ENCODE measurements at regions not wholly inside any gene's neighbourhood (a gene's known extent, or its start where the extent isn't known, plus 50 kb on each side); places are given as distances from the start of the nearest gene placed in this dataset.

GRCh38 chr5:33343676-33344327, 97.0 kb upstream of the TARS1 start:
- H3K27ac ChIP-seq (ENCODE audit: low read length): no peak overlapping the region
- H3K4me2 ChIP-seq (ENCODE audit: low read depth, low read length): no peak overlapping the region
- H3K4me1 ChIP-seq (ENCODE audit: low read length): no peaks in the 10 kb centered on the region
- H3K4me3 ChIP-seq (ENCODE audit: low read length): no peak overlapping the region
- H3K79me2 ChIP-seq (ENCODE audit: low read length): no peaks in the 10 kb centered on the region
- DNase-seq: no peak
- no peaks in the 10 kb centered on the region for H3K9me3 ChIP-seq (replicated peaks; ENCODE audit: insufficient read depth, low read length)
- no peaks in the 10 kb centered on the region for H3F3A ChIP-seq (ENCODE audit: insufficient read depth, low read length)
- H3K9ac ChIP-seq (ENCODE audit: low read length): no peak overlapping the region
- TF ChIP-seq, protein P1, sequence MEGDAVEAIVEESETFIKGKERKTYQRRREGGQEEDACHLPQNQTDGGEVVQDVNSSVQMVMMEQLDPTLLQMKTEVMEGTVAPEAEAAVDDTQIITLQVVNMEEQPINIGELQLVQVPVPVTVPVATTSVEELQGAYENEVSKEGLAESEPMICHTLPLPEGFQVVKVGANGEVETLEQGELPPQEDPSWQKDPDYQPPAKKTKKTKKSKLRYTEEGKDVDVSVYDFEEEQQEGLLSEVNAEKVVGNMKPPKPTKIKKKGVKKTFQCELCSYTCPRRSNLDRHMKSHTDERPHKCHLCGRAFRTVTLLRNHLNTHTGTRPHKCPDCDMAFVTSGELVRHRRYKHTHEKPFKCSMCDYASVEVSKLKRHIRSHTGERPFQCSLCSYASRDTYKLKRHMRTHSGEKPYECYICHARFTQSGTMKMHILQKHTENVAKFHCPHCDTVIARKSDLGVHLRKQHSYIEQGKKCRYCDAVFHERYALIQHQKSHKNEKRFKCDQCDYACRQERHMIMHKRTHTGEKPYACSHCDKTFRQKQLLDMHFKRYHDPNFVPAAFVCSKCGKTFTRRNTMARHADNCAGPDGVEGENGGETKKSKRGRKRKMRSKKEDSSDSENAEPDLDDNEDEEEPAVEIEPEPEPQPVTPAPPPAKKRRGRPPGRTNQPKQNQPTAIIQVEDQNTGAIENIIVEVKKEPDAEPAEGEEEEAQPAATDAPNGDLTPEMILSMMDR (IDR thresholded peaks at IDR 0.05; ENCODE audit: low read length): no peak
- H4K20me1 ChIP-seq (ENCODE audit: insufficient read depth, low read length): no peaks in the 10 kb centered on the region
- H3K36me3 ChIP-seq (replicated peaks; ENCODE audit: insufficient read depth, low read length): no peaks in the 10 kb centered on the region
- no peak overlapping the region for H2AFZ ChIP-seq (ENCODE audit: low read length)
- H3K9me2 ChIP-seq (replicated peaks; ENCODE audit: insufficient read depth, low read length): no peaks in the 10 kb centered on the region
- H3K27me3 ChIP-seq (replicated peaks; ENCODE audit: insufficient read depth, low read length): no peaks in the 10 kb centered on the region

- no peaks in the 10 kb centered on the region for H3K27me3 ChIP-seq (replicated peaks; ENCODE audit: insufficient read depth, low read length)
- no peak overlapping the region for H2AFZ ChIP-seq (ENCODE audit: low read length)
- H4K20me1 ChIP-seq (ENCODE audit: insufficient read depth, low read length): no peaks in the 10 kb centered on the region
- TF ChIP-seq EZH2phosphoT487 (IDR thresholded peaks at IDR 0.05; ENCODE audit: low read length): no peak
- TF ChIP-seq, protein P1 (IDR thresholded peaks at IDR 0.05; ENCODE audit: low read length): no peak
- no peak for TF ChIP-seq EZH2 (optimal IDR thresholded peaks at IDR 0.05; ENCODE audit: low read depth, low read length)
- H3K9me3 ChIP-seq (replicated peaks; ENCODE audit: insufficient read depth, low read length): no peaks in the 10 kb centered on the region
- H3K4me2 ChIP-seq (ENCODE audit: low read depth, low read length): no peak overlapping the region
- H3K9ac ChIP-seq (ENCODE audit: low read length): no peak overlapping the region
- H3K4me3 ChIP-seq (ENCODE audit: low read length): no peak overlapping the region
- no peaks in the 10 kb centered on the region for H3K9me2 ChIP-seq (replicated peaks; ENCODE audit: insufficient read depth, low read length)
- no peaks in the 10 kb centered on the region for H3K79me2 ChIP-seq (ENCODE audit: low read length)
- H3K4me1 ChIP-seq (ENCODE audit: low read length): no peaks in the 10 kb centered on the region
- H3F3A ChIP-seq (ENCODE audit: insufficient read depth, low read length): no peaks in the 10 kb centered on the region
- DNase-seq: peak; percentile 24
- H3K27ac ChIP-seq (ENCODE audit: low read length): no peak overlapping the region
- H3K36me3 ChIP-seq (replicated peaks; ENCODE audit: insufficient read depth, low read length): no peaks in the 10 kb centered on the region
Measured at GRCh38 chr5:33346534-33346933, 94.2 kb upstream of the TARS1 start.

- no peaks in the 10 kb centered on the region for H3K9me2 ChIP-seq (replicated peaks; ENCODE audit: insufficient read depth, low read length)
- H3K9me3 ChIP-seq (replicated peaks; ENCODE audit: insufficient read depth, low read length): no peaks in the 10 kb centered on the region
- H2AFZ ChIP-seq (ENCODE audit: low read length): no peak overlapping the region
- no peaks in the 10 kb centered on the region for H3K4me1 ChIP-seq (ENCODE audit: low read length)
- no peak overlapping the region for H3K9ac ChIP-seq (ENCODE audit: low read length)
- no peak overlapping the region for H3K4me2 ChIP-seq (ENCODE audit: low read depth, low read length)
- no peak overlapping the region for H3K27ac ChIP-seq (ENCODE audit: low read length)
- H3K27me3 ChIP-seq (replicated peaks; ENCODE audit: insufficient read depth, low read length): no peaks in the 10 kb centered on the region
- TF ChIP-seq EZH2phosphoT487 (IDR thresholded peaks at IDR 0.05; ENCODE audit: low read length): no peak
- no peak for TF ChIP-seq EZH2 (optimal IDR thresholded peaks at IDR 0.05; ENCODE audit: low read depth, low read length)
- TF ChIP-seq, protein P1 (IDR thresholded peaks at IDR 0.05; ENCODE audit: low read length): no peak
- no peaks in the 10 kb centered on the region for H3K36me3 ChIP-seq (replicated peaks; ENCODE audit: insufficient read depth, low read length)
- H3K4me3 ChIP-seq (ENCODE audit: low read length): no peak overlapping the region
- DNase-seq: no peak
- no peaks in the 10 kb centered on the region for H3K79me2 ChIP-seq (ENCODE audit: low read length)
- no peaks in the 10 kb centered on the region for H4K20me1 ChIP-seq (ENCODE audit: insufficient read depth, low read length)
- H3F3A ChIP-seq (ENCODE audit: insufficient read depth, low read length): no peaks in the 10 kb centered on the region
Measured at GRCh38 chr5:33361781-33362180, 79.0 kb upstream of the TARS1 start.
